GM18909 (cell line): ENCODE measurements at regions not wholly inside any gene's neighbourhood (a gene's known extent, or its start where the extent isn't known, plus 50 kb on each side); places are given as distances from the start of the nearest gene placed in this dataset.

Experiments used
- ATAC-seq: cut with Tn5 transposase; IDR thresholded peaks from one replicate; pipeline ENCODE4 v1.9.1; 2021; ENCODE audit warnings: mild to moderate bottlenecking; ENCODE audit not compliant: unreplicated experiment, poor library complexity

- no peak for ATAC-seq
Measured at GRCh38 chr11:81159900-81160299, 1573.8 kb downstream of the FAM181B start.

- no peak for ATAC-seq
Measured at GRCh38 chr11:81135570-81135969, 1598.1 kb downstream of the FAM181B start.

- ATAC-seq: no peak
Measured at GRCh38 chr11:81129618-81130017, 1604.0 kb downstream of the FAM181B start.

- ATAC-seq: no peak
Measured at GRCh38 chr11:81112718-81113117, 1620.9 kb downstream of the FAM181B start.

GRCh38 chr11:81104051-81104450, 1629.6 kb downstream of the FAM181B start:
- no peak for ATAC-seq

- ATAC-seq: no peak
Measured at GRCh38 chr11:81098471-81098870, 1635.2 kb downstream of the FAM181B start.

GRCh38 chr11:81092522-81092921, 1641.1 kb downstream of the FAM181B start:
- no peak for ATAC-seq

GRCh38 chr11:81089242-81089641, 1644.4 kb downstream of the FAM181B start:
- ATAC-seq: no peak

- no peak for ATAC-seq
Measured at GRCh38 chr11:81080476-81080875, 1639.6 kb upstream of the TENM4 start.

GRCh38 chr11:81072273-81072672, 1631.4 kb upstream of the TENM4 start:
- no peak for ATAC-seq

GRCh38 chr11:81071606-81072005, 1630.8 kb upstream of the TENM4 start:
- no peak for ATAC-seq

- peak; percentile 89 for ATAC-seq
Measured at GRCh38 chr11:81070948-81071347, 1630.1 kb upstream of the TENM4 start.

GRCh38 chr11:81059356-81059755, 1618.5 kb upstream of the TENM4 start:
- no peak for ATAC-seq

- no peak for ATAC-seq
Measured at GRCh38 chr11:81052344-81053158, 1611.7 kb upstream of the TENM4 start.

- ATAC-seq: no peak
Measured at GRCh38 chr11:81039916-81040524, 1599.2 kb upstream of the TENM4 start.

GRCh38 chr11:81036168-81036870, 1595.5 kb upstream of the TENM4 start:
- ATAC-seq: no peak

- no peak for ATAC-seq
Measured at GRCh38 chr11:81033779-81034540, 1593.1 kb upstream of the TENM4 start.

GRCh38 chr11:81032906-81033305, 1592.1 kb upstream of the TENM4 start:
- no peak for ATAC-seq

- no peak for ATAC-seq
Measured at GRCh38 chr11:81030186-81030585, 1589.4 kb upstream of the TENM4 start.

- ATAC-seq: no peak
Measured at GRCh38 chr11:81026032-81026431, 1585.2 kb upstream of the TENM4 start.

GRCh38 chr11:81022057-81022456, 1581.2 kb upstream of the TENM4 start:
- ATAC-seq: no peak
